Mesothelial cell of epicardium (in vitro differentiated cells): ENCODE measurements at regions not wholly inside any gene's neighbourhood (a gene's known extent, or its start where the extent isn't known, plus 50 kb on each side); places are given as distances from the start of the nearest gene placed in this dataset.

ENCODE experiments used
- DNase-seq, 2 experiments: peaks; one replicate each; pipeline ENCODE4 v3.0.0; 2021; ENCODE audit warnings: low spot score in 2 of 2; ENCODE audit not compliant: unreplicated experiment in 2 of 2
- H3K27ac Mint-ChIP-seq: 2 replicates; pipeline ENCODE4 v1.8.0; 2021; ENCODE audit warnings: mixed read lengths
- H3K27me3 Mint-ChIP-seq: 2 replicates; pipeline ENCODE4 v1.8.0; 2021; ENCODE audit warnings: low read depth, mixed read lengths
- H3K36me3 Mint-ChIP-seq: 2 replicates; pipeline ENCODE4 v1.8.0; 2021; ENCODE audit warnings: mixed read lengths
- H3K4me1 Mint-ChIP-seq: 2 replicates; pipeline ENCODE4 v1.8.0; 2021; ENCODE audit warnings: mixed read lengths
- H3K4me3 Mint-ChIP-seq: 2 replicates; pipeline ENCODE4 v1.8.0; 2021; ENCODE audit warnings: mild to moderate bottlenecking, moderate library complexity, mixed read lengths
- H3K9me3 Mint-ChIP-seq: 2 replicates; pipeline ENCODE4 v1.8.0; 2021; ENCODE audit warnings: mixed read lengths
- TF ChIP-seq, protein P1 (sequence below): fragments of 200-600 bp; sonication (generic); IDR thresholded peaks from one replicate; pipeline ENCODE4 v1.5.0; 2021; ENCODE audit warnings: antibody characterized with exemption; ENCODE audit not compliant: unreplicated experiment

DNA sequence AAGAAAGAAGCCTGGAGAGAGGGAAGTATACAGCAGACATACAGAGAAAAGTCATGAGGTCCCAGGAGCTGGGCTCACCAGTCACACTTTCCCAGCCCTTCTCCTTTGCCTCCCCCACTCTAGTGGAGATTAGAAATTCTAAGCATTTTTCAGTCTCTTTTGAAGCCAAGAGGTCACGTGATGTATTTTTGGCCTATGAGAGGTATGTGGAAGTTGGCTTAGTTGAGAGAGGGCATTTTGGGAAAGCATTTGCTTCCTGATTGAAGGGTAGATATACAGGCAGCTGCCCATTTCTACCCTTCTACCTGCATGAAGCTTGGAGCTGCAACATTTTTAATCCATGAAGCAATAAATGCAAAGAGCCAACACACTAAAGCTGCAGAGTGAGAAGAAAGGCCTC, 106.0 kb upstream of the TNFAIP3 start:
- TF ChIP-seq, protein P1, sequence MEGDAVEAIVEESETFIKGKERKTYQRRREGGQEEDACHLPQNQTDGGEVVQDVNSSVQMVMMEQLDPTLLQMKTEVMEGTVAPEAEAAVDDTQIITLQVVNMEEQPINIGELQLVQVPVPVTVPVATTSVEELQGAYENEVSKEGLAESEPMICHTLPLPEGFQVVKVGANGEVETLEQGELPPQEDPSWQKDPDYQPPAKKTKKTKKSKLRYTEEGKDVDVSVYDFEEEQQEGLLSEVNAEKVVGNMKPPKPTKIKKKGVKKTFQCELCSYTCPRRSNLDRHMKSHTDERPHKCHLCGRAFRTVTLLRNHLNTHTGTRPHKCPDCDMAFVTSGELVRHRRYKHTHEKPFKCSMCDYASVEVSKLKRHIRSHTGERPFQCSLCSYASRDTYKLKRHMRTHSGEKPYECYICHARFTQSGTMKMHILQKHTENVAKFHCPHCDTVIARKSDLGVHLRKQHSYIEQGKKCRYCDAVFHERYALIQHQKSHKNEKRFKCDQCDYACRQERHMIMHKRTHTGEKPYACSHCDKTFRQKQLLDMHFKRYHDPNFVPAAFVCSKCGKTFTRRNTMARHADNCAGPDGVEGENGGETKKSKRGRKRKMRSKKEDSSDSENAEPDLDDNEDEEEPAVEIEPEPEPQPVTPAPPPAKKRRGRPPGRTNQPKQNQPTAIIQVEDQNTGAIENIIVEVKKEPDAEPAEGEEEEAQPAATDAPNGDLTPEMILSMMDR: no peak
- no peaks in the 10 kb centered on the region for H3K36me3 Mint-ChIP-seq
- DNase-seq: no peak
- no peaks in the 10 kb centered on the region for H3K9me3 Mint-ChIP-seq
- H3K27me3 Mint-ChIP-seq: peaks cover 2% of the 10 kb centered on the region
- no peaks in the 10 kb centered on the region for H3K4me1 Mint-ChIP-seq
- H3K4me3 Mint-ChIP-seq: no peak overlapping the region
- no peak overlapping the region for H3K27ac Mint-ChIP-seq

DNA sequence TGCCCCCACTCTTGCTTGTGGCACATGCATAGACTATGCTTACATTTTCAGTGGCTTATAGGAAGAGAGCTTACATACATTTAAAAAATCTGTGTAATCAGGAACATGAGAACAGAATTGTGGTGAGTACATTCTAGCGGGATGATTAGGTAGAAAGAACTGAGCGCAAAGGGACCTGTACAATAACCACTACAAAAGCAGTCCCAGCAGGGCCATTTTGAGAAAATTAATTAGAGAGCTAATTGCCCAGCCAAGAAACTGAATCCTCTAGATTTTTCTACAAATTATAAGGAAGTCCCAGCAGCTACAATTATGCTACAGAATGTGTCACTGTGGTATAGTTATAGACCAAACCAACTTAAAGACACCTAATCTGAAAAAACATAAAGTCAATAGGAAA, 105.6 kb upstream of the TNFAIP3 start:
- no peak for DNase-seq
- no peak overlapping the region for H3K27ac Mint-ChIP-seq
- peaks cover under 1% of the 10 kb centered on the region for H3K9me3 Mint-ChIP-seq
- H3K4me3 Mint-ChIP-seq: no peak overlapping the region
- TF ChIP-seq, protein P1: no peak
- no peaks in the 10 kb centered on the region for H3K36me3 Mint-ChIP-seq
- peaks cover 2% of the 10 kb centered on the region for H3K27me3 Mint-ChIP-seq
- no peaks in the 10 kb centered on the region for H3K4me1 Mint-ChIP-seq

DNA sequence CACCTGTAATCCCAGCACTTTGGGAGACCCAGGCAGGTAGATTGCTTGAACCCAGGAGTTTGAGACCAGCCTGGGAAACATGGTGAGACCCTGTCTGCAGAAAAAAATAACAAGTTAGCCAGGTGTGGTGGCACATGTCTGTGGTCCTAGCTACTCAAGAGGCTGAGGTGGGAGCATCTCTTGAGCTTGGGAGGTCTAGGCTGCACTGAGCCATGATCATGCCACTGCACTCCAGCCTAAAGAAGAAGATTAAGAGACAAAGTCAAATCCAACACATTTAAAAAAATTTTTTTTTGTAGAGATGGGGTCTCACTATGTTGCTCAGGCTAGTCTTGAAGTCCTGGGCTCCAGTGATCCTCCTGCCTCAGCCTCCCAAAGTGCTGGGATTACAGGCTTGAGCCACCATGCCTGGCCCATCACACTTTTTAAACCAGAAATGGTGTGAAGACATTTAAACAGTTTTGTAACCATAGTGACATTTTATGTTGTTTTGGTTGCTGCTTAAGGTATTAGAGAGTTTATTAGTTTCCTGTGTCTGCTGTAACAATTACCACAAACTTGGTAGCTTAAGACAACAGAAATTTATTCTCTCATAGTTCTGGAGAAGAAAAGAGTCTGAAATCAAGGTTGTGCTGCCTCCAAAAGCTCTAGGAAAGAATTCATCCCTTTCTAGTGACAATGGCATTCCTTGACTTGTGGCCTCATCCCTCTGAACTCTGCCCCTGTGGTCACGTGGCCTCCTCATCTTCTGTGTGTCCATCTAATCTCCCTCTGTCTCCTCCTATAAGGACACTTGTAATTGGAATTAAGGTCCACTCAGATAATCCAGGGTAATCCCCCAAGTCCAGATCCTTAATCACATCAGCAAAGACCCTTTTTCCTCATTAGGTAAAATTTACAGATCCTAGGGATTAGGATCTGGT, 104.6 kb upstream of the TNFAIP3 start:
- no peak overlapping the region for H3K4me3 Mint-ChIP-seq
- H3K36me3 Mint-ChIP-seq: no peaks in the 10 kb centered on the region
- no peak for DNase-seq
- peaks cover 2% of the 10 kb centered on the region for H3K27me3 Mint-ChIP-seq
- peaks cover 8% of the 10 kb centered on the region for H3K9me3 Mint-ChIP-seq
- no peak overlapping the region for H3K27ac Mint-ChIP-seq
- H3K4me1 Mint-ChIP-seq: no peaks in the 10 kb centered on the region
- TF ChIP-seq, protein P1: no peak

DNA sequence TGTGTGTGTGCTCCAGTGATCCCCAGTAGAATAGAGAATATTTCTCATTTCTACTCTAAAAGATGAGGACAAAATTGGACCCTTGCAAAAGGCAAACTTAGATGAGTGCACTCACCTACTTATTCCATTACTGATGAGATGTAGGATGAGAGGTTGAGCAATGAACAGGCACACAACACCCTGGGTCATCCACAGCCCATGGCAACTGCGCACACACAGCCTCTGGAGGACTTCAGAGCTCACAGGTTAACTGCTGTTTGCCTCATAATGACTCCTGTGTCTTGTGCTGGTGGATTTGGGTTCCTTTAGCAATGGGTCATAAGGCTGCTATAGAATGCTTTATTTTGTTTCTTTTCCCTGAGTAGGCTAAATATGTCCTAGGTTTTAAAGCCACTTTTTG, 103.6 kb upstream of the TNFAIP3 start:
- Mint-ChIP-seq H3K4me1 (peaks cover 5% of the 10 kb centered on the region), H3K4me3 (no peak overlapping the region), H3K27me3 (peaks cover 2% of the 10 kb centered on the region), H3K36me3 (no peaks in the 10 kb centered on the region), H3K9me3 (peaks cover 16% of the 10 kb centered on the region), H3K27ac (no peak overlapping the region)
- TF ChIP-seq, protein P1: no peak
- DNase-seq: no peak

DNA sequence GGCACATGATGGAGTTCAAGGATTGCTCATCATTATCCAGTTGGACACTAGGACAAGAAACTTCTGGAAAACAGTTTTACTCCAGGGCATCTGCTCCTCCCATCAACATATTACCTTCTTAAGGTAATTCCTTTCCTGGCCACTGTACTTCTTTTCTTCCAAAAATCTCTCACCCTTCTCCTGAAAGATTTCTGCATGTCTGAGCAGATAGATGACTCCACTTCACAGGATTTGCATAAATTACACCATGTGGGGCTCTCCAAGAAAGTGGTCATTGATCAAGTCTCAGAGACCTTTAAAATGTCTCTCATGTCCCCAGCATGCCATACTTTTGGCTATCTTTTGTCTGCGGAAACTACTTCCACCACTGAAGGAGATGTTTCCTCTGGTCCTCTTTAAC, 103.2 kb upstream of the TNFAIP3 start:
- peaks cover 6% of the 10 kb centered on the region for H3K4me1 Mint-ChIP-seq
- no peak for DNase-seq
- H3K4me3 Mint-ChIP-seq: no peak overlapping the region
- no peaks in the 10 kb centered on the region for H3K36me3 Mint-ChIP-seq
- H3K27me3 Mint-ChIP-seq: peaks cover 2% of the 10 kb centered on the region
- no peak overlapping the region for H3K27ac Mint-ChIP-seq
- TF ChIP-seq, protein P1: no peak
- peaks cover 16% of the 10 kb centered on the region for H3K9me3 Mint-ChIP-seq
